ENCODE measurements at regions not wholly inside any gene's neighbourhood (a gene's known extent, or its start where the extent isn't known, plus 50 kb on each side); places are given as distances from the start of the nearest gene placed in this dataset.

DNA sequence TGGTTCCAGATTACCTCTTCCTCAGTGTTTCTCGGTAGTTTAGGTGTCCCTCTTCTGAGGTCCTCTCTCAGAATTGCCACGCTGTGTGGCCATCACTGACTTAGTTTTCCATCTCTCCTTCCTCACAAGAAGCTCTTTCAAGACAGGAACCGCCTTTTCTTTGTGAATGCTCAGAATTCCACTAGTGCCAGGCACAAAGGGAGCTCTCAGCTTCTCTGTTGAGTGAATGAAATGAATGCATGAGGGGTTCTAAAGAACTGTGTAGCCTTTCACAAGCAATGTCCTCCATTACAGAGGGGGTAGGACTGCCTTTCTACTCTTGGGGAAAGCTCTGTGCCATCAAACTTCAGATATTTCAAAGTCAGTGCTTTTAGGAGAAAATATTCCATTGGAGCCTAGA, 546.8 kb downstream of the RWDD3 start:
- H3K9me3 ChIP-seq (ENCODE audit: control insufficient read depth, insufficient read depth, low read depth, low read length): no peaks in the 10 kb centered on the region
- H3K36me3 ChIP-seq (ENCODE audit: control insufficient read depth in 2 of 2, insufficient read depth in 1 of 2, low read length in 2 of 2): no peaks in the 10 kb centered on the region
- ChIA-PET POLR2A (no interaction called here), CTCF (no interaction called here)
- H3K27ac ChIP-seq (ENCODE audit: extremely low read depth, low read depth, low read length): no peak overlapping the region
- TF ChIP-seq KLF9 (tag by site-specific recombination; IDR thresholded peaks at IDR 0.05; ENCODE audit: low read depth): no peak
- no peak for TF ChIP-seq ZNF501 (tag by site-specific recombination; IDR thresholded peaks at IDR 0.05)
- TF ChIP-seq, protein P1, sequence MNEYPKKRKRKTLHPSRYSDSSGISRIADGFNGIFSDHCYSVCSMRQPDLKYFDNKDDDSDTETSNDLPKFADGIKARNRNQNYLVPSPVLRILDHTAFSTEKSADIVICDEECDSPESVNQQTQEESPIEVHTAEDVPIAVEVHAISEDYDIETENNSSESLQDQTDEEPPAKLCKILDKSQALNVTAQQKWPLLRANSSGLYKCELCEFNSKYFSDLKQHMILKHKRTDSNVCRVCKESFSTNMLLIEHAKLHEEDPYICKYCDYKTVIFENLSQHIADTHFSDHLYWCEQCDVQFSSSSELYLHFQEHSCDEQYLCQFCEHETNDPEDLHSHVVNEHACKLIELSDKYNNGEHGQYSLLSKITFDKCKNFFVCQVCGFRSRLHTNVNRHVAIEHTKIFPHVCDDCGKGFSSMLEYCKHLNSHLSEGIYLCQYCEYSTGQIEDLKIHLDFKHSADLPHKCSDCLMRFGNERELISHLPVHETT (tag by site-specific recombination; IDR thresholded peaks at IDR 0.05): no peak
- TF ChIP-seq, protein P2, sequence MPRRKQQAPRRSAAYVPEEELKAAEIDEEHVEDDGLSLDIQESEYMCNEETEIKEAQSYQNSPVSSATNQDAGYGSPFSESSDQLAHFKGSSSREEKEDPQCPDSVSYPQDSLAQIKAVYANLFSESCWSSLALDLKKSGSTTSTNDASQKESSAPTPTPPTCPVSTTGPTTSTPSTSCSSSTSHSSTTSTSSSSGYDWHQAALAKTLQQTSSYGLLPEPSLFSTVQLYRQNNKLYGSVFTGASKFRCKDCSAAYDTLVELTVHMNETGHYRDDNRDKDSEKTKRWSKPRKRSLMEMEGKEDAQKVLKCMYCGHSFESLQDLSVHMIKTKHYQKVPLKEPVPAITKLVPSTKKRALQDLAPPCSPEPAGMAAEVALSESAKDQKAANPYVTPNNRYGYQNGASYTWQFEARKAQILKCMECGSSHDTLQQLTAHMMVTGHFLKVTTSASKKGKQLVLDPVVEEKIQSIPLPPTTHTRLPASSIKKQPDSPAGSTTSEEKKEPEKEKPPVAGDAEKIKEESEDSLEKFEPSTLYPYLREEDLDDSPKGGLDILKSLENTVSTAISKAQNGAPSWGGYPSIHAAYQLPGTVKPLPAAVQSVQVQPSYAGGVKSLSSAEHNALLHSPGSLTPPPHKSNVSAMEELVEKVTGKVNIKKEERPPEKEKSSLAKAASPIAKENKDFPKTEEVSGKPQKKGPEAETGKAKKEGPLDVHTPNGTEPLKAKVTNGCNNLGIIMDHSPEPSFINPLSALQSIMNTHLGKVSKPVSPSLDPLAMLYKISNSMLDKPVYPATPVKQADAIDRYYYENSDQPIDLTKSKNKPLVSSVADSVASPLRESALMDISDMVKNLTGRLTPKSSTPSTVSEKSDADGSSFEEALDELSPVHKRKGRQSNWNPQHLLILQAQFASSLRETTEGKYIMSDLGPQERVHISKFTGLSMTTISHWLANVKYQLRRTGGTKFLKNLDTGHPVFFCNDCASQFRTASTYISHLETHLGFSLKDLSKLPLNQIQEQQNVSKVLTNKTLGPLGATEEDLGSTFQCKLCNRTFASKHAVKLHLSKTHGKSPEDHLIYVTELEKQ (tag by site-specific recombination; IDR thresholded peaks at IDR 0.05; ENCODE audit: borderline replicate concordance): no peak
- no peak for TF ChIP-seq ZNF19 (tag by site-specific recombination; IDR thresholded peaks at IDR 0.05; ENCODE audit: low read depth)
- no peak for TF ChIP-seq KLF7 (tag by site-specific recombination; IDR thresholded peaks at IDR 0.05; ENCODE audit: borderline replicate concordance)
- no peak for TF ChIP-seq ZNF514 (tag by site-specific recombination; IDR thresholded peaks at IDR 0.05)
- no peak for TF ChIP-seq ZNF169 (tag by site-specific recombination; IDR thresholded peaks at IDR 0.05)
- TF ChIP-seq SCRT2 (tag by site-specific recombination; IDR thresholded peaks at IDR 0.05): no peak
- TF ChIP-seq, protein P3, sequence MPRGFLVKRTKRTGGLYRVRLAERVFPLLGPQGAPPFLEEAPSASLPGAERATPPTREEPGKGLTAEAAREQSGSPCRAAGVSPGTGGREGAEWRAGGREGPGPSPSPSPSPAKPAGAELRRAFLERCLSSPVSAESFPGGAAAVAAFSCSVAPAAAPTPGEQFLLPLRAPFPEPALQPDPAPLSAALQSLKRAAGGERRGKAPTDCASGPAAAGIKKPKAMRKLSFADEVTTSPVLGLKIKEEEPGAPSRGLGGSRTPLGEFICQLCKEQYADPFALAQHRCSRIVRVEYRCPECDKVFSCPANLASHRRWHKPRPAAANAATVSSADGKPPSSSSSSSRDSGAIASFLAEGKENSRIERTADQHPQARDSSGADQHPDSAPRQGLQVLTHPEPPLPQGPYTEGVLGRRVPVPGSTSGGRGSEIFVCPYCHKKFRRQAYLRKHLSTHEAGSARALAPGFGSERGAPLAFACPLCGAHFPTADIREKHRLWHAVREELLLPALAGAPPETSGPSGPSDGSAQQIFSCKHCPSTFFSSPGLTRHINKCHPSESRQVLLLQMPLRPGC (tag by site-specific recombination; IDR thresholded peaks at IDR 0.05): no peak
- no peak for TF ChIP-seq ZBTB20 (tag by site-specific recombination; IDR thresholded peaks at IDR 0.05)
- TF ChIP-seq, protein P4, sequence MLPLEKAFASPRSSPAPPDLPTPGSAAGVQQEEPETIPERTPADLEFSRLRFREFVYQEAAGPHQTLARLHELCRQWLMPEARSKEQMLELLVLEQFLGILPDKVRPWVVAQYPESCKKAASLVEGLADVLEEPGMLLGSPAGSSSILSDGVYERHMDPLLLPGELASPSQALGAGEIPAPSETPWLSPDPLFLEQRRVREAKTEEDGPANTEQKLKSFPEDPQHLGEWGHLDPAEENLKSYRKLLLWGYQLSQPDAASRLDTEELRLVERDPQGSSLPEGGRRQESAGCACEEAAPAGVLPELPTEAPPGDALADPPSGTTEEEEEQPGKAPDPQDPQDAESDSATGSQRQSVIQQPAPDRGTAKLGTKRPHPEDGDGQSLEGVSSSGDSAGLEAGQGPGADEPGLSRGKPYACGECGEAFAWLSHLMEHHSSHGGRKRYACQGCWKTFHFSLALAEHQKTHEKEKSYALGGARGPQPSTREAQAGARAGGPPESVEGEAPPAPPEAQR (tag by site-specific recombination; IDR thresholded peaks at IDR 0.05): no peak
- no peak for TF ChIP-seq ZNF10 (tag by site-specific recombination; IDR thresholded peaks at IDR 0.05)
- TF ChIP-seq, protein P5, sequence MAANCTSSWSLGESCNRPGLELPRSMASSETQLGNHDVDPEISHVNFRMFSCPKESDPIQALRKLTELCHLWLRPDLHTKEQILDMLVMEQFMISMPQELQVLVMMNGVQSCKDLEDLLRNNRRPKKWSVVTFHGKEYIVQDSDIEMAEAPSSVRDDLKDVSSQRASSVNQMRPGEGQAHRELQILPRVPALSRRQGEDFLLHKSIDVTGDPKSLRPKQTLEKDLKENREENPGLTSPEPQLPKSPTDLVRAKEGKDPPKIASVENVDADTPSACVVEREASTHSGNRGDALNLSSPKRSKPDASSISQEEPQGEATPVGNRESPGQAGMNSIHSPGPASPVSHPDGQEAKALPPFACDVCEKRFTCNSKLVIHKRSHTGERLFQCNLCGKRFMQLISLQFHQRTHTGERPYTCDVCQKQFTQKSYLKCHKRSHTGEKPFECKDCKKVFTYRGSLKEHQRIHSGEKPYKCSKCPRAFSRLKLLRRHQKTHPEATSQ (tag by site-specific recombination; IDR thresholded peaks at IDR 0.05): no peak
- TF ChIP-seq ZNF629 (tag by site-specific recombination; IDR thresholded peaks at IDR 0.05): no peak
- no peak for TF ChIP-seq ZNF558 (tag by site-specific recombination; IDR thresholded peaks at IDR 0.05)
- TF ChIP-seq, protein P6, sequence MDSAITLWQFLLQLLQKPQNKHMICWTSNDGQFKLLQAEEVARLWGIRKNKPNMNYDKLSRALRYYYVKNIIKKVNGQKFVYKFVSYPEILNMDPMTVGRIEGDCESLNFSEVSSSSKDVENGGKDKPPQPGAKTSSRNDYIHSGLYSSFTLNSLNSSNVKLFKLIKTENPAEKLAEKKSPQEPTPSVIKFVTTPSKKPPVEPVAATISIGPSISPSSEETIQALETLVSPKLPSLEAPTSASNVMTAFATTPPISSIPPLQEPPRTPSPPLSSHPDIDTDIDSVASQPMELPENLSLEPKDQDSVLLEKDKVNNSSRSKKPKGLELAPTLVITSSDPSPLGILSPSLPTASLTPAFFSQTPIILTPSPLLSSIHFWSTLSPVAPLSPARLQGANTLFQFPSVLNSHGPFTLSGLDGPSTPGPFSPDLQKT (IDR thresholded peaks at IDR 0.05; ENCODE audit: borderline replicate concordance, low read depth, low read length): no peak
- TF ChIP-seq, protein P7, sequence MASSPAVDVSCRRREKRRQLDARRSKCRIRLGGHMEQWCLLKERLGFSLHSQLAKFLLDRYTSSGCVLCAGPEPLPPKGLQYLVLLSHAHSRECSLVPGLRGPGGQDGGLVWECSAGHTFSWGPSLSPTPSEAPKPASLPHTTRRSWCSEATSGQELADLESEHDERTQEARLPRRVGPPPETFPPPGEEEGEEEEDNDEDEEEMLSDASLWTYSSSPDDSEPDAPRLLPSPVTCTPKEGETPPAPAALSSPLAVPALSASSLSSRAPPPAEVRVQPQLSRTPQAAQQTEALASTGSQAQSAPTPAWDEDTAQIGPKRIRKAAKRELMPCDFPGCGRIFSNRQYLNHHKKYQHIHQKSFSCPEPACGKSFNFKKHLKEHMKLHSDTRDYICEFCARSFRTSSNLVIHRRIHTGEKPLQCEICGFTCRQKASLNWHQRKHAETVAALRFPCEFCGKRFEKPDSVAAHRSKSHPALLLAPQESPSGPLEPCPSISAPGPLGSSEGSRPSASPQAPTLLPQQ (tag by site-specific recombination; IDR thresholded peaks at IDR 0.05): no peak
- TF ChIP-seq TRIM28 (IDR thresholded peaks at IDR 0.05; ENCODE audit: borderline replicate concordance, low read length): no peak
- TF ChIP-seq, protein P8, sequence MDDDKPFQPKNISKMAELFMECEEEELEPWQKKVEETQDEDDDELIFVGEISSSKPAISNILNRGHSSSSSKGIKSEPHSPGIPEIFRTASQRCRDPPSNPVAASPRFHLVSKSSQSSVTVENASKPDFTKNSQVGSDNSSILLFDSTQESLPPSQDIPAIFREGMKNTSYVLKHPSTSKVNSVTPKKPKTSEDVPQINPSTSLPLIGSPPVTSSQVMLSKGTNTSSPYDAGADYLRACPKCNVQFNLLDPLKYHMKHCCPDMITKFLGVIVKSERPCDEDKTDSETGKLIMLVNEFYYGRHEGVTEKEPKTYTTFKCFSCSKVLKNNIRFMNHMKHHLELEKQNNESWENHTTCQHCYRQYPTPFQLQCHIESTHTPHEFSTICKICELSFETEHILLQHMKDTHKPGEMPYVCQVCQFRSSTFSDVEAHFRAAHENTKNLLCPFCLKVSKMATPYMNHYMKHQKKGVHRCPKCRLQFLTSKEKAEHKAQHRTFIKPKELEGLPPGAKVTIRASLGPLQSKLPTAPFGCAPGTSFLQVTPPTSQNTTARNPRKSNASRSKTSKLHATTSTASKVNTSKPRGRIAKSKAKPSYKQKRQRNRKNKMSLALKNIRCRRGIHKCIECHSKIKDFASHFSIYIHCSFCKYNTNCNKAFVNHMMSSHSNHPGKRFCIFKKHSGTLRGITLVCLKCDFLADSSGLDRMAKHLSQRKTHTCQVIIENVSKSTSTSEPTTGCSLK (tag by site-specific recombination; IDR thresholded peaks at IDR 0.05): no peak
- H3K4me3 ChIP-seq (ENCODE audit: low read depth, low read length): no peak overlapping the region
- H3K4me1 ChIP-seq (ENCODE audit: control insufficient read depth, insufficient read depth, low read length): no peaks in the 10 kb centered on the region

Data from HEK293 (cell line).